GM21737 (cell line): ENCODE measurements at regions not wholly inside any gene's neighbourhood (a gene's known extent, or its start where the extent isn't known, plus 50 kb on each side); places are given as distances from the start of the nearest gene placed in this dataset.
"Not testable (repeated sequence)": the region's sequence is repeated elsewhere in the genome, so short reads cannot be mapped to it uniquely, and the experiment has no call there.

ENCODE experiments used
- ATAC-seq: cut with Tn5 transposase; IDR thresholded peaks from one replicate; pipeline ENCODE4 v1.9.1; 2021; ENCODE audit warnings: mild to moderate bottlenecking, moderate library complexity; ENCODE audit not compliant: unreplicated experiment

DNA sequence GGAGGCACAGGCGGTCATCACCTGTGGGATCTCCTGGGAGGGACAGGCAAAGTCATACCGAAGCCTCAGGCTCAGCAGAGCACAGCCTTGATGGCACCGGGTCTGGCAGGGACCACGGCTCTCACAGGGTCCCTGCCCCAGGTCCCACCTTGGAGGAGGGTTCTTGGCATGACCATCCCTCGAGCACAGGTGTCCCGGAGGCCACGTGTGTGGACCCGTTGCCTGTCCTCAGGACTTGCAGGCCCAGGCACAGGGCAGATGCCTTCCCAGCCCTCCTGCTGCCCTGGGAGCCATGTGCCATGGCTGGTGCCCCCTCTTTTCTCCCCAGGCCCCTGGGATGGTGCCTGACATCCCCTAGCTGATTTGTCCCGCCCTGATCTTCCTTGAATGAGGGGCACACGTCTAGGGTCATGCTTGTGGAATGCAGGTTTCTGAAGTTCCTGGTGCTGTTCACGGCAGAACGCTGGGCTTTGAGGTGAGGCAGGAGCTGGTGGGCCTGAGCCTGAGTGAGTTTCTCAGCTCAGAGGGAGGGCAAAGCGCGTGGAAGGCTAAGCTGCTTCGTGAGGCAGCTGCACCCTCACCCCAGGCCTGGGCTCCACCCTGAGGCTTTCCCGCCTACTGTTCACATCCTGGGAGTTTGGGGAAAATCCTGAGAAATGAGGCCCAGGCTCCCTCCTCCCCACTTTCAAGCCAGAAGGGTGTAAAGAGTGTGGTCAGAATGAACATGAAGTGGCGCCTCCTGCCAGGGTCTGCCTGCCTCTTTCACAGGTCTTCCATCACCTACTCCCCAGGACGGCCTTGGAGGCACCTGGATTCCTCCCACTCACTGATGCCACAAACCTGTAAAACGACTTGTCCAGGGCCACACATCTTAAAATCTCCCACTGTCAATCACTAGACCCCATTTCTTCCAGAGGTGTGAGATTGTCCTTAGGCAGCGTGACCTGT lies 325.8 kb upstream of the B3GAT1 start:
- no peak for ATAC-seq

DNA sequence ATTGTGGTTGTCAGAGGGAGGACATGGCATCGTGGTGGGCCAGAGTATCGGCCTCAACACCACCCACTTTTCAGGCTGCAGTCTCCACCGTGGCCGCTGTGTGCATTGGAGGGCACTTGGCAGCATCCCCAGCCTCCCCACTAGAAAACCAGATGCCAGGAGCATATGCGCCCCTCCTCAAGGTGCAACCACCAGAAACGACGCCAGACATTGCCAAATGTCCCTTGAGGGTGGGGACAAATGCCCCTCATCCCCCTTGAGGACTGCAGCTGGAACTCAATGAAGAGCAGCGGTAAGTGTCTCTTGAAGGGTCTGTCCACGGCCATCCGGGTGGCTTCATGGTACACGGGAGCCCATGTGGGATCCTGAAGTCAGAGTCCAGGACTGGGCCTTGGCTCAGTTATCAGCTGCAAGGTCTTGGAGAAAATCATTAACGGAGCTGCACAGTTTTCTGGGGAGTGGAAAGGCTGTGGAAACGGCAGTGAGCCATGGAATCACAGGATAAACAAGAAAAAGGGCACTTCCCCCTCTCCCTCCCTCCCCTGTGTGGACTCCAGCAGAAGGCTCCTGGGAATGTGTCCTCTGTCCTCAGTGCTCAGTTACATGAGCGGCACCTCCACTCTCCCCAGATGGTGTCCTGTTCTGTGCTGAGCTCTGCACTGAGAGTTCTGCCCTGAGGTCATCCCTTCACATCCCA lies 324.4 kb upstream of the B3GAT1 start:
- ATAC-seq, result no peak

- no peak for ATAC-seq
These were observed 322.9 kb upstream of the B3GAT1 start for GRCh38 chr11:134734894-134735293.

DNA sequence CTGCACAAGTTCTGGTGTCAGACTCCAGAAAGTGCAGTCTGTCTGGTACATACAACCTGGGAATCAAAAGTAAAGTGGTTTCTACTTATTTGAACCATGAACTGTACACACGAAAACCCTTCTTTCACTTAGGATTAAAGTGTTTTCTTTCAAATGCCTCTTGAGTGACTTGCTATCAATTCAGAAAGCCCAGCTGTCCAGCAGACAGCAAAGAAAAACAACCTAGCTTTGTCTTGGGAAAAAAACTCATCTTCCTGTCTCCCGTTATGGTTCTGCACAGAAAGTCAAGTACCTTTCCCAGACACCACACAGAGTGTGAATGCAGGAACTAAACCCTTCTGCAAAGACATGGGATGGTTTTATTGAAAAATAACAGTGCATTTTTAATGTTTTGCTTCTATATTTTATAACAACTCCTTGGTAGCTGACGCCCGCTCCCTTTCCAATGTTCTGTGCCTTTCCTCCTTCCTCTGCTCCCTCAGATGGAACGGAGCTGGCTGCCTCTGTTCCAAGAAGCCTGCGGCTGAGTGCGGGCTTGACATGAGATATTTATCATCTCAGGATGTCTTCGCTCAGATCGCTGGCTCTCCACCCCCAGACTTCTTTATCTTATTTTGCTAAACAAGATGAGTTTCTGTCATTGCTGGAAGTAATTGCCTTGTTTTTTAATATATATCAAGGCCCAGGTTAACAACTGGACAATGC lies 322.3 kb upstream of the B3GAT1 start:
- no peak for ATAC-seq

DNA sequence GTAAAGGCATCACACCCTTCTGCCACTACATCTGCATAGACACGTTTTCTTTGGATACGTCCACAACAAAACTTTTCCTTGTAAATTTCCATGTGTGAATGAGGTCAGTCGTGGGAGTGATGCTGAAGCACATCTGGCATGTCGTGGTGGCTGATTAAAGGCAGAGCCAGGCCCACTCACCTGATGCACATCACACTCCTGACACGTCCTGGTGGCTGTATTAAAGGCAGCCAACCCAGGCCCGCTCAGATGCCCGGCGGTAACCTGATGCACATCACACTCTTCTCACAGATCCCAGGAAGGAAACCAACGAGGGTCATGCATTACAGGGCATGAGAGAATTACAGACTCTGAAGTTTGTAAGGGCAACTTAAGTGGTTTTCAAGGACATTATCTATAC lies 321.6 kb upstream of the B3GAT1 start:
- ATAC-seq, result no peak

GRCh38 chr11:134731213-134731961 lies 319.3 kb upstream of the B3GAT1 start:
- ATAC-seq, result no peak

- ATAC-seq, result no peak
These were observed 318.6 kb upstream of the B3GAT1 start for GRCh38 chr11:134730561-134731212.

DNA sequence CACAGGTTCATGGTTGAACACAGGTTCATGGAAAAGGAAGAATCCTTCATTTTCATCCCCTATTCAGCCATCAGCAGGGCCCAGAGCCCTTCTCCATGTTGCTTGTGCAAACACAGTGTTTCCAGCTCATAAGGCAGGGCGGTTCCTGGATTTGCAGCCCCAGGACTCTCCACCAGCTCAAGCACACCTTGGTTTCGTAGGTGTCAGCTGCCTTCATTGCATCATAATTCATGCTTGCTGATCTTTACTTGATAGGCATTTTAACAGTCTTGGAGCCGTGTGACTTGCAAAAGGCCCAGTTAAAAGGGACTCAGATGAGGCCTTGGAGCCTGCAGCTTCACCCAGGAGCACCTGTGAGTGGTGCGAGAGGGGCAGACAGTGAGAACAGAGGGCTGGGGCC lies 318.1 kb upstream of the B3GAT1 start:
- ATAC-seq, result no peak

- ATAC-seq, result no peak
These were observed 316.1 kb upstream of the B3GAT1 start for GRCh38 chr11:134728186-134728585.

DNA sequence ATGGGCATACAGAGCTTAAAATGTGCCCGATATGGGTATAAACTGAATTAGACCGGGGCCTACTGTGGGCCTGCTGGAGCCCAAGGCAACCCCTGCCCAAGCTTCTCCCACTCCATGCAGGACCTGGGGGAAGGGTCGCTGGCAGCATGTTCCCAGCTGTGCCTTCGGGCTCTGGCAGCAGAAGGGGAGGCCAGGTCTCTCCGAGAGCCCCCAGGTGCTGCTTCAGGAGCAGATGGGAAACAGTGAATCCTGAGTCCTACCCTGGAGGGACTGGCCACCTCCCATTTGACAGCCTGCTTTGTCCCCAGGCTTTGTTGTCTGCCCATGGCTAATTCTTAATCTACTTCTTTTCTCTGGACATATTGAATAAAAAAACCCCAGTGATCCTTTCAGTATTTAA lies 315.6 kb upstream of the B3GAT1 start:
- no peak for ATAC-seq

- ATAC-seq, result no peak
These were observed 315.2 kb upstream of the B3GAT1 start for GRCh38 chr11:134727204-134727603.

GRCh38 chr11:134725716-134726639 lies 313.9 kb upstream of the B3GAT1 start:
- ATAC-seq, result no peak

DNA sequence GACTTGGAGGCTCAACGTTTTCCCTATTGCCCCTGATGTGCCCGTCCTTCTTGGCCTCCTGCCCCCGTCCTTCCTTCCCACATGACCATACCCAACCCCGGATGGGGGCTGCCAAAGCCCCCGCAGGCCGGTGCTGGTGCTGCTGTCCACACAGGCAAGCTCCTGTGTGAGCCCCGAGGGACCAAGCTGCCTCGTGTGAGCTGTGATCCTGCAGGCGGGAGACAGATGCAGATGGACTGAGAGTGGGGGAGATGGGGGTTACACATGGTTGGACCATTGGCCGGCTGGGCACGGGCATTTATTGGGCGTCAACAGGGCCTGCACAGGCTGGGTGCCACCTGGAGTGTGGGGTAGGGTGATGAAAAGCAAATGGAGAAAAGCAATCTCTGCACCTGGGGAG lies 313.2 kb upstream of the B3GAT1 start:
- ATAC-seq, result no peak

GRCh38 chr11:134724779-134725140 lies 312.7 kb upstream of the B3GAT1 start:
- ATAC-seq, result no peak

GRCh38 chr11:134724106-134724778 lies 312.2 kb upstream of the B3GAT1 start:
- ATAC-seq, result no peak

DNA sequence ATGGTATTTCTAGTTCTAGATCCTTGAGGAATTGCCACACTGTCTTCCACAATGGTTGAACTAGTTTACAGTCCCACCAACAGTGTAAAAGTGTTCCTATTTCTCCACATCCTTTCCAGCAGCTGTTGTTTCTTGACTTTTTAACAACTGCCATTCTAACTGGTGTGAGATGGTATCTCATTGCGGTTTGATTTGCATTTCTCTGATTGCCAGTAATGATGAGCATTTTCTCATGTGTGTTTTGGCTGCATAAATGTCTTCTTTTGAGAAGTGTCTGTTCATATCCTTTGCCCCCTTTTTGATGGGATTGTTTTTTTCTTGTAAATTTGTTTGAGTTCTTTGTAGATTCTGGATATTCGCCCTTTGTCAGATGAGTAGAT lies 308.6 kb upstream of the B3GAT1 start:
- not testable (repeated sequence) for ATAC-seq

GRCh38 chr11:134719940-134720690 lies 308.1 kb upstream of the B3GAT1 start:
- not testable (repeated sequence) for ATAC-seq

DNA sequence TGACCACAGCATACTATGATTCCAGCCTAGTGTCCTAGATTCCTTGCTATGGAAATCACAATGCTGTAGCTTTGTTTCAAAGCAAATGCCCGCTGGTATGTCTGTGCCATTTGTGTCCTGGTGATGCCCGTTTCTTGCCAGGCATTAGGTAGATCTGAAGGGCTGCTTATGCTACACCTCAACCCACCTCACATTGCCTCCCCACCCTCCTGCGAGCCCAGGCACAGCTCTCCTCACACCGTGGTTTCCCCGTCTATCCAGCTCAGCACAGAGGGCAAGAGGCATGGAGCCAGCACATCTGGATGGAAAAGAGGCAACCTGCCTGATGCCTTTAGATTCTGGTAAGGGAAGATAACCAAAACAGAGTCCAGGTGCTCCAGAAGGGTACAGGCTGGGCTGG lies 307.4 kb upstream of the B3GAT1 start:
- ATAC-seq, result no peak
